ENCODE measurements at regions not wholly inside any gene's neighbourhood (a gene's known extent, or its start where the extent isn't known, plus 50 kb on each side); places are given as distances from the start of the nearest gene placed in this dataset.

- 89% methylated on average over 3 of the region's 3 CpGs for WGBS, 2 donors
- no peaks in the 10 kb centered on the region for H3K27me3 ChIP-seq
- no peak for TF ChIP-seq EP300 (IDR thresholded peaks at IDR 0.05)
- no peak for TF ChIP-seq CTCF (IDR thresholded peaks at IDR 0.05)
- no peak for TF ChIP-seq POLR2A (IDR thresholded peaks at IDR 0.05)
- no peaks in the 10 kb centered on the region for H3K4me1 ChIP-seq
- no peaks in the 10 kb centered on the region for H3K36me3 ChIP-seq
- H3K4me3 ChIP-seq, result no peak overlapping the region
- DNase-seq (ENCODE audit: low spot score in 2 of 2), result no peak
- no peaks in the 10 kb centered on the region for H3K9me3 ChIP-seq
- no peak overlapping the region for H3K27ac ChIP-seq
Observed at GRCh38 chr6:142561511-142562265, 259.9 kb downstream of the ADGRG6 start.

GRCh38 chr6:142562865-142563264 lies 261.1 kb downstream of the ADGRG6 start:
- Histone ChIP-seq H3K27ac (no peak overlapping the region), H3K36me3 (no peaks in the 10 kb centered on the region), H3K27me3 (no peaks in the 10 kb centered on the region), H3K9me3 (no peaks in the 10 kb centered on the region), H3K4me3 (no peak overlapping the region), H3K4me1 (peaks cover 0 to 7% (median 0%) of the 10 kb centered on the region in 4 donors)
- WGBS, 2 donors, result 85 to 90% methylated on average over 4 of the region's 4 CpGs
- no peak for DNase-seq (ENCODE audit: low spot score in 2 of 2)
- TF ChIP-seq POLR2A (IDR thresholded peaks at IDR 0.05), result no peak
- no peak for TF ChIP-seq EP300 (IDR thresholded peaks at IDR 0.05)
- TF ChIP-seq CTCF (IDR thresholded peaks at IDR 0.05), result no peak

GRCh38 chr6:142566628-142567396 lies 265.0 kb downstream of the ADGRG6 start:
- Histone ChIP-seq H3K9me3 (no peaks in the 10 kb centered on the region), H3K4me3 (no peak overlapping the region), H3K36me3 (no peaks in the 10 kb centered on the region), H3K27me3 (no peaks in the 10 kb centered on the region), H3K4me1 (peaks cover 0 to 20% (median 6%) of the 10 kb centered on the region in 4 donors), H3K27ac (no peak overlapping the region)
- DNase-seq (ENCODE audit: low spot score in 2 of 2), result peak; percentile 28 to 71
- WGBS, 2 donors, result 66% methylated on average over 10 of the region's 10 CpGs
- no peak for TF ChIP-seq EP300 (IDR thresholded peaks at IDR 0.05)
- TF ChIP-seq CTCF (IDR thresholded peaks at IDR 0.05), result peak; percentile 49 to 82 (median 80)

GRCh38 chr6:142567461-142567860 lies 265.7 kb downstream of the ADGRG6 start:
- H3K27ac ChIP-seq, result no peak overlapping the region
- no peaks in the 10 kb centered on the region for H3K9me3 ChIP-seq
- TF ChIP-seq EP300 (IDR thresholded peaks at IDR 0.05) (no peak), CTCF (IDR thresholded peaks at IDR 0.05) (no peak), POLR2A (IDR thresholded peaks at IDR 0.05) (no peak)
- H3K27me3 ChIP-seq, result no peaks in the 10 kb centered on the region
- no peak overlapping the region for H3K4me3 ChIP-seq
- no peaks in the 10 kb centered on the region for H3K36me3 ChIP-seq
- 52 to 72% methylated on average over 3 of the region's 3 CpGs for WGBS, 2 donors
- H3K4me1 ChIP-seq, result peaks cover 0 to 20% (median 6%) of the 10 kb centered on the region in 4 donors
- no peak for DNase-seq (ENCODE audit: low spot score in 2 of 2)
